GM12872 (cell line): ENCODE measurements at regions not wholly inside any gene's neighbourhood (a gene's known extent, or its start where the extent isn't known, plus 50 kb on each side); places are given as distances from the start of the nearest gene placed in this dataset.

ENCODE experiments used
- CTCF ChIP-seq: IDR thresholded peaks from 3 replicates; pipeline ENCODE4 v1.5.1; 2011; ENCODE audit warnings: low read depth, mild to moderate bottlenecking, low read length, moderate library complexity; ENCODE audit not compliant: insufficient read depth

DNA sequence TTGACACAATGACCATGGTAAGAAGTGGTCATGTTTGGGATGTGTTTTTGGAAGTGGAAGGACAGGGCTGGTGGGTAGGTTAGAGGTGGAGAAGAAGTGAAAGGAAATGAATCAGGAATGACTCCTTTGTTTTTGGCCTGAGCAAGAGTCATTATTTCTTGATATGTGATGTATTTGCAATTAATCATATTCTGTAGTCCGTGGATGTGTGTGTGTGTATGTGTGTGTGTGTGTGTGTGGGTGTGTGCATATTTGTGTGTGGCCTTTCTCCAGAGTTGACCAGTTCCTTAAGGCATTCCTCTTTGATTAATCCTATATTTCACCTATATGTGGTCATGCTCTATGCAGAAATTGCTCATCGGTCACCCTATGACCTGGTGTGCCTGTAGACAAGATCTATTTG is 130.7 kb downstream of the UTRN start:
- no peak for TF ChIP-seq CTCF

DNA sequence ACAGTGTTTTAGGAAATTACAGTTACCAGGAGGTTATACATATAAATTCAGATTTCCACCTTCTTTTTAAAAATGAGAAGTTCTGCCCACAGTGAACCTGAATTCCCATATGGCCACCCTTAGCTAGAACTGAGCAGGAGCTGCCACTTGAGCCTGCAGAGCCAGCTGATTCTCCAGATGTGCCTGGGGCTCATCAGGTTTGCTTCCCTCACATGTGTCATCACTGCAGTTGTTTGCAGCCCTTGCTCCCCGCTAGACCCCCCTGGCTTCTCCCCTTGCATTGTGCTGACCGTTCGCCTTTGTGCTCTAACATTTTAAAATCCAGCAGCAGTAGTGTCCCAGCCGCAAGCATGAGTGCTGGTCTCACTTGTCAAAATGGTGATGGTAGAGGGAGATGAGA is 131.1 kb downstream of the UTRN start:
- no peak for TF ChIP-seq CTCF

- TF ChIP-seq CTCF = no peak
These were observed 131.6 kb downstream of the UTRN start for GRCh38 chr6:144416773-144417172.

- no peak for TF ChIP-seq CTCF
These were observed 132.5 kb downstream of the UTRN start for GRCh38 chr6:144417681-144418080.

DNA sequence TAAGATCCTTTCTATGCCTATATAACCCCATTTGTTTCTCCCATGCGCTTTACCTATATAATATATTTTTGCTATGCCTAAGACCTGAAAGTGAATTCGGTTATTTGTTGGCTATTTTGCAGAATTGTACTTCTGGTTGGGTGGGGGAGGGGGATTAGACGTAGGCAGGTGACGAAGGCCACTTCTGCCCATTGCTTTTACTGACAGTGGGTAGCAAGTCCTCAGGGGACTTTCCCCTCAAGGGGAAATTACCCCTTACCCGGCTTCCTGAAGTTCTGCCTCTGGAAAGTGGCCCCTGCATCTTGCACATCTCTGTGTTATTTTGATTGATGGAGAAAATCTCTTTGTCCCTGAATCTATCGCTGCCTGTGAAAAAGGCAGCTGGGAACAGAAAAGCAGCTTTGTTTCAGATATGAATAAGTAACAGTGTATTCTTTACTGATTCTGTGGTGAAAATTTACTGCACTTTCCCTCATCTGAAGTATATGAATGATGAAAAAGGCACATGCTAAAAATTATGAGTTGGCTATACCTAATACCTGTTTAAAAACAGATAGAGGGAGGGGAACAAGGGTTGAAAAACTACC is 133.9 kb downstream of the UTRN start:
- no peak for TF ChIP-seq CTCF

- TF ChIP-seq CTCF = no peak
These were observed 138.0 kb downstream of the UTRN start for GRCh38 chr6:144423167-144423566.

DNA sequence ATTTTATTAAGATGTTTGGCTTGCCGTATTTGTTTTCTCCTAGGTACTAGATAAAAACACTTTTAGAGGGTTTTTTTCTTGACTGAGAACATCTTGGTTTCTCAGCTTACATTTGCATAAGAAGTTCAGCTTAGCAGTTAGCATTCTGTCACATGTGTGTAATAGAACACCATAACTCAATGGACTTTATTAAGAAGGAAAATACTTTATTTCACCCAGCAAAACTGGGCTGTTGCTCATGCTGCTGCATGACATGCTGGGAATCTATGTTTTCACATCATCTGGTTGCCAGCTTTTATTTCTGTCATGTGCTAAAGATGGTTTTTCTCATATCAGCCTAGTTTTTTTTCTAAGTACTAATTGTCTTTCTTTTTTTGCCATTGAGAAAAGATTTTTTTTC is 144.6 kb downstream of the UTRN start:
- no peak for TF ChIP-seq CTCF
